GM19452 (cell line): ENCODE measurements at regions not wholly inside any gene's neighbourhood (a gene's known extent, or its start where the extent isn't known, plus 50 kb on each side); places are given as distances from the start of the nearest gene placed in this dataset.

Source experiments
- ATAC-seq: cut with Tn5 transposase; IDR thresholded peaks from one replicate; pipeline ENCODE4 v1.9.1; 2021; ENCODE audit not compliant: unreplicated experiment

DNA sequence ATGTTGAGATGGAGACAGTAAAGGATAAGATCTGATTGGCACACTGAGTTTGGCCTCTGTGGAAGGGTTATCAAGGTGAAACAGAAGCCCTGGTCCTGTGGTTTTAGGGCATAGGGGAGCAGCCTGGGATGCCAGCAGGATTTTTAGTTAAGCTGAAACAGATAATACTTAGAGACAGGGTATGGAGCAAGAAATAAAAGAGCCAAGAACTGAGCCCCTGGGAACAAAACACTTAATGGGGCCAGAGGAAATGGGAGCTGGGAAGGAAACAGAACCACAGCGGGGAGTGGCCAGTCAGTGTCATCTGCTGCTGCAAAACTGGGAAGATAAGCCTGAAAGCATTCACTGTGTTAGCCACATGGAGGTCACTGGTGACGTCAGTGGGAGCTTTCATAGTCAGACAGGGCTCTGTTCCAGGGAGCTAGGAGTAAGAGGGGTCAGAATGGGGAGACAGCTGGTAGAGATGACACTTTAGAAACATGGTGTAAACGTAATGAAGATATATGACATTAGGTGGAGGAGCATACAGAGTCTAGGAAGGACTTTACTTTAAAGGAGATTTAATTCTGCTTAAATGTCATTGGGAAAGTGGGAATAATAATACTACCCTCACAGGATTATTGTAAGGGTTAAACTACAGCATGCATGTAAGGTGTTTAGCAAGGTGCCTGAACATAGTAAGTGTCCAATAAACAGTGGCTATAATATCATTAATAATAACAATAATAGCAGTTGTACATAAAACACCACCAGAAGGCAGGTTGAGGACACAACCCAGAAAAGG is 172.7 kb upstream of the CTNNB1 start:
- ATAC-seq, result no peak

DNA sequence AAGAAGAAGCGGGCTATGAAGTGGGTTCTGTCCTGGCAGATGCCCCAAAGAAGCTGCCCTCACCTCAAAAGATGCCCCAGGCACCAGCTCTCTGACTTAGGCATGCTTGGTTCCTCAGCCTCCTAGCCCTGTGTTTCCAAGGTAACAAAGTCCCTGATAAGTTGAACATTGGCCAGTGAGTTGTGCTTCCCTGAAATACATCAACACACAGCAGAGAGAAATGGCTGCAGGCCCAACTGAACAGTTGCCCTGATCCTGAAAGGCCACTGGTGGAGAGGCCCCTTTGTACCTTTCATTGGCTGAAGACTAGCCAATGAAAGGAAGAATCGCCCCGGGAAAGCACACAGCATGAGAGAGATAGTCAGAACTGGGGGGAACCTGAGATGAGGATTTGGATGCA is 169.9 kb upstream of the CTNNB1 start:
- no peak for ATAC-seq

DNA sequence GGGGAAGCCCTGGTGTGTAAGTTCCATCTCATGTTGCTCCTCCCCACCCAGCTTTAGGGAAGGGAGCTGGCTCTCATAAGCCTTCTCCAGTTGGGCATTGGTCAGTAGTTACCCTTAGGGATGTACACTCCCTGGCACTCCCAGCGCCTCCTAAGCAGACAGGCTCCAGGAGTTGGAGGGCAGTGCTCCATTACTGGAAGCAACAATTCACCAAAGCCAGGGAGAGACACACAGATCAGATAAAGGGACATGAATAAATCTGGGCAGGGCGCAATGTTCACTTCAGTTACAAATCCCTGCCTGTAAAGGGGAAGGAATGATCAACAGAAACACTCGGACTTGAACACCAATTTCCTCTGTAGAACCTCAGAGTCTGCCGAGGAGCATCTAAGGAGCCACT is 169.1 kb upstream of the CTNNB1 start:
- no peak for ATAC-seq

DNA sequence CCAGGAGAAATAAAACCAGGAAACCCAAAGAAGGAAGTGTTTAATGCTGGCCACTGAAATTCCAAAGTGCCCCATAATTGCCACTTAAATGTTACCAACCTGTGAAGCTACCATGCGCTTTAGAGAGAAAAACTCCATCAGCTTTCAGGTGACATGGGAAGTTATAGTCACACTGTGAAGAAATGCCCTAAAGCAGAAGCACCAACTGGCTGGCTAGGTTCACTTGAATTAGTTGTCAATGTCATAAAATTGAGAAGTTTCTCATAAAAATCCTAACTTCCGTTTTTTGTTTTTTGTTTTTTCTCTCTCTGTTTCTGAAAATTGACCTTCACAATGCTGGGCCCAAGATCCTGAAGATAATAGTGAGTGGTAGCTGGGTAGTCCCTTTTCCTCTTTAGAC is 167.9 kb upstream of the CTNNB1 start:
- ATAC-seq, result no peak

DNA sequence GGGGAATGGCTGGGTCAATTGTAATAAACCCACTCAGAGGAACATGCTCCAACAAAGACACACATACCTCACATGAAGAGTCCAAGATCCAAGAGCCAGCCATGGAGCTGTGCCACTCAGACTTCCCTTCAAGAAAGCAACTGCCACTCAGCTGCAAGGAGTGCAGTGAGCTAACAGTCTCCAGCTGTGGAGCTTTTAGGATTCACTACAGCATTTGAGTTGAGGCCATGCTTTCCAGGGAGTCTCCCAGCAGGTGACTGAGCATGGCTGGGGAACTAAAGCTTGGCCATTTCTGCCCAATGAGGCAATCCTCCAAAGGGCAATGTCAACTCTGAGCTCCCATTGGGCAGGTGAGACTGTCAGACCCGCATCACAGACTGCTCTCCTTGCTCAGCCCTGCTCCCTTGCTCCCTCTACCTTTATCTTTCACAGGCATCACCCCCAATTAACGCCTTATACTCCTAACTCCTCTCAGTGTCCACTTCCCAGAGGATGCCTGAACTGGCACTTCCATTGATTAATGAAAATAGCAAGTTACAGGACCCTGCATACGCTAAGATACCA is 165.3 kb upstream of the CTNNB1 start:
- no peak for ATAC-seq

DNA sequence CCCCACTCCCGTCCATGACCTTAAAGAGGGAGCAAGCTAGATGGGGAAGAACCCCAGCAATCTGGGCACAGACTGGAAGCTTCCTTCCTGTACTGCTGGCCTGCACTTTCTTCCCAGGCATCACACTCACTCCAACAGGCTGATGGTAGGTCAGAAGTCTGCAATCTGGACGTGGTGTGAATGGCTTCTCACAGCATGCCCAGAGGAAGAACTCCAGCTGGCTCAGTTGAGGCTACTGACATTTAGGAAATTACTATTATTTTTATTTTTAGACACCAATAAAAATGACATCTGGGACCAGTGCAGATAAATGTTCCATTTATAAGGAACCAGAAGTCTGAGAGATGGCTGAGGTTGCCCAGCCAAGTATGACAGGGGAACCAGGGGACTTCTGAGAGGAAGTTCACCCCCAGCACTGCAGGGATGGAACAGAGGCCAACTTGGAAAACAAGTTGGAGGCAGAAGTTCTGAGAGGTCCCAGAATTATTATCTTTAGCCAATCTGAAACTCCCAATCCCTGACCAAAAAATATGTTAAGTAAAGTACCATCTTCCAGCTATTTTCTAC is 163.8 kb upstream of the CTNNB1 start:
- ATAC-seq, result no peak

DNA sequence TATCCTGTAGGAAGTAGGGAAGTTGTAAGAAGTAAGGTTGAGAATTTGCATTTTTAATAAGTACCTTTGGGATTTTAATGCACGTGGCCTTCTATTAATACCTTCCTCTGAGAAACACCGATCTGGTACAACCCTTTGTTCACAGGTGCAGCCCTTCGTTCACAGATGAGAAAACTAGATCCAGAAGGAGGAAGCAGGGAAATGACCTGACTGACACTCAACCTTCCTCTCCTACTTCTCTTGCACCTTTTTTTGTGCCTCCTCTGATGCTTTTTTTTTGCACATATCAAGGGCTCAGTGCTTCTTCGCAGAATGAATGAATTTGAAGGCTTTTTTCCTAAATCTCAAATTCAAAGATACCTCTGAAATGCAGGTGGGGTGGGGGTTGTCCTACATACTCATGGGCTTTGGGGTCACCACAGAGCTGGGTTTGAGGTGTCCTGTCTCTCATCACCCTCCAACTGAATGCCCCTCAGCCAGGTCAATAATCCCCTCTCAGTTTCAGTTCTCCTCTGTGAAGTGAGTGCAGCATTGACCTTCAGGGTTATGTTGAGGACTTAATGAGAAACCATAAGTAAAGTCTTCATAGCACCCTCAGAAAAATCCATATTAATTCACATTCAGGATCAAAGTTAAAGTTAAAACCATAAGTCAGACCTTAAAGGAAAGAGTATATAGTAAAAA is 161.5 kb upstream of the CTNNB1 start:
- no peak for ATAC-seq

DNA sequence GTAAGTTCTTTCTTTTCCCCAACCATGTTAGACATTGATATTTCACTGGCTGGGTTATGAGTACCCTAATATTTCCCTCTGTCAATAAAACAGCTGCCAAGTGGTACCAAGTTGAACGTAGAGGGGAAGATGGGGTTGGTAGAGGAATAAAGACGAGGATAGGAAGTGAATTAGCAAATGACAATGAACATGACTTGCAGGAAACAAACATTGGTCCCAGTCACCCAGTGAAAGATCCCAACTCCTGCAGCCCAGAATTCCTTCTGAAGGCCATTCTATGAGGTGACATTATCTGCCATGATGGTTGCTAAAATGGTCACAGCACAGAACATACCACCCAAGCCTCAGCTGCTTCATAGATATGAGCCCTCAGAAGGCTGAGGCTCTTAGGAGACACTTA is 159.0 kb upstream of the CTNNB1 start:
- no peak for ATAC-seq

DNA sequence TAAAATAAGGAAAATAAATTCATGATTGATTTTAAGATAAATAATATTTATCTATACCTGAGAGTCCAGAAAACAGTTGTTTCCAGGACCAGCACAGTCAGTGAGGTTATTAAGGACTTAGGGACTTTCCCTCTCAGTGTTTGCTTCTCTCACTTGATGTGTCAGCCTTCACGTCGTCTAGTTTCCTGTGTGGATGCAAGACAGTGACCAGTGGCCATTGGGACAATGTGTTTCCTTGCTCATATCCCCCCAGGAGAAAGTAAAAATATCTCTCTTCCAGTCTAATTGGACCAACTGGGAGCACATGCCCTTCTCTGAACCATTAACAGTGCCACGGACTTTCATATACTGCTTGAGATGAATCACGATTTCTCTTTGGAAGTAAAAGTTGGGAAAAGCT is 157.8 kb upstream of the CTNNB1 start:
- ATAC-seq, result no peak

DNA sequence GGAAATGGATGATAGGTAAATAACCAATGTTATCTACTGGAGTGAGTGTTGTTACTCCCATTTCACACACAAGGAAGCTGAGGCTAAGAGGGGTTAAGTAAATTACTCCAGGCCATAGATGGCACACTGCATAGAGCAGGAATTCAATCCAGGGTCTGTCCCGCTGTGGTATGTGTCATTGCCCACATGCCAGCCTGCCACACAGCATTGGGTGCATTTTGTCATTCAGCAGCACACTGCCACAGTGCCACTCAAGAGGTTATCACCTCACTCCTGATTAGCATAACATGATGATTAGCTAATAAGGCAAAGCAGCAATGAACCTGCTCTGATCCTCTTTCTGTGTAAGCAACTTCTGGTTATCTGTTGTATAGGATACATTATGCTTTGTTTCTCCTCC is 157.4 kb upstream of the CTNNB1 start:
- ATAC-seq, result no peak

DNA sequence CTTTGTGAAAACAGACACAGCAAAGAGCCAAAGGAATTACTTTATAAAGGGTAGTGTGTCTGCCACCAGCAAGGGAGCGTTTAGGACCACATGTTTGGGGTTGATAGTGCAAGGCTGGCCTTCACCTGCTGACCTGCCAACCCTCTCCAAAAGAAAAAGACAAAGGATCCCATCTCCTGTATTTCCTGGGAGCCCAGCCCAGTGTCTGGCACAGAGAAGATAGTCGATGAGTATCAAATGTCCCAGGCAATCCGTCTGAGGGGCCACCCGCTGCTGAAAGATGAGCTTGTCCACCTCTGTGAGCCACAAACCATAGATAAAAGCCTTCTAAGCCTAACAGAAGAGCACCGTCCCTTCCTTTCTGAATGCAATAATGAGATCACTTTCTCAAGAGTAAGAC is 154.8 kb upstream of the CTNNB1 start:
- ATAC-seq, result no peak

DNA sequence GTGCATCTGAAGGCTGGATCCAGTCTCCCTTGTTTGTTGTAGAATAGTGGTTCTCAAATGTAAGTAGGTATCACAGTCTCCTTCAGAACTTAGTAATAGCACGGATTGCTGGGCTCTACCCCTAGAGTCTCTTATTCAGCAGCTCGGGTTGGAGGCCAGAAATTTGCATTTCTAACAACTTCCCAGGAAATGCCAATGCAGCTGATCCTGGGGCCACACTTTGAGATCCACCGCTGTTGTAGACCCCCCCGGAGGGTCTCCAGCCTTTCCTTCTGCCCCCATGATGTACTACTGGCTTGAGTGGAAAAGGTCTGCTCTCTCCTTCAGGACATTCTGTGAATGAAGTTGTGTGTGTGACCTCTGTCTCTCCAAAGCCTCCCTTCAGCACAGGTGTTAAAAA is 153.8 kb upstream of the CTNNB1 start:
- no peak for ATAC-seq

DNA sequence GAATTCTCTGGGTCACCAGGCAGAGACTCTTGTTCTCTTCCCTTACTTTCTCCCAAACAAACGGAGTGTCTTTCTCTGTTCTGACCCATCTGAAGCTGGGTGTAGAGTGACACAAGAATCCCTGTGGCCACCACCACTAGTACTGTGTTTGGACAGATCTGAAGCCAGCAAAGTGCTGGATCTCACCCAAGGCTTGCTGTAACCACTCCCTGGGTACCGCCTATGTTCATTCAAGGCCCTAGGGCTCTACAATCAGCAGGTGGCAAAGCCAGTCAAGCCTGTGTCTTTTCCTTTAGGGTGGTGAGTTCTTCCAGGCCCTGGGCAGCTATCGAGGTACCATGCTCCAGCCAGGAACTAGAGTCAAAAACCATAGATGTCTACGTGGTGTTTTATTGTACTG is 149.2 kb upstream of the CTNNB1 start:
- no peak for ATAC-seq

DNA sequence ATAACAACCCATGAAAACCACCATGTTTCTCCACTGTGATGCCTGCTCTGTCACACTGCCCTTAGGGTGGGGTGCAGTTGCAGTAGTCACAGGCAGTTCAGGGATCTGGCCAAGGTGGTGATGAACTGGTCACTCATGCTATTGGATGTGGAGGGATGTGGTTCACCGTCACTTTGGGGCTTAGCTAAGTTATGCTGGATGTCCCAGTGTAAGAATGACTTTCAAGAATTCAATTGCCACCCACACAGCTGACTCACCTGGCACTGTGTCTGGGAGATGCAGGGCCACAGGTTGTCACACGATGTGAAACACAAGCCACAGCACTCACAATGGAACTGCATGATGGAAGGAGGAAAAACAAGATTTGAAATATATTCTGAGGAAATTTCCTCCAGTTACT is 146.1 kb upstream of the CTNNB1 start:
- ATAC-seq, result no peak

DNA sequence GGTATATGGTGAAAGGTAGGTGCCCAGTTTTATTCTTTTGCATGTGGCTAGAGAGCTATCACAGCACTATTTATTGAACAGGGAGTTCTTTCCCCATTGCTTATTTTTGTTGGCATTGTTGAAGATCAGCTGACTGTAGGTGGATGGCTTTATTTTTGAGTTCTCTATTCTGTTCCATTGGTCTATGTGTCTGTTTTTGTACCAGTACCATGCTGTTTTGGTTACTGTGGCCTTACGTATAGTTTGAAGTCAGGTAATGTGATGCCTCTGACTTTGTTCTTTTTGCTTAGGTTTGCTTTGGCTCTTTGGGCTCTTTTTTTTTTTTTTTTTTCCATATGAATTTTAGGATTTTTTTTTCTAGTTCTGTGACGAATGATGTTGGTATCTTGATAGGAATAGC is 139.2 kb upstream of the CTNNB1 start:
- no peak for ATAC-seq

DNA sequence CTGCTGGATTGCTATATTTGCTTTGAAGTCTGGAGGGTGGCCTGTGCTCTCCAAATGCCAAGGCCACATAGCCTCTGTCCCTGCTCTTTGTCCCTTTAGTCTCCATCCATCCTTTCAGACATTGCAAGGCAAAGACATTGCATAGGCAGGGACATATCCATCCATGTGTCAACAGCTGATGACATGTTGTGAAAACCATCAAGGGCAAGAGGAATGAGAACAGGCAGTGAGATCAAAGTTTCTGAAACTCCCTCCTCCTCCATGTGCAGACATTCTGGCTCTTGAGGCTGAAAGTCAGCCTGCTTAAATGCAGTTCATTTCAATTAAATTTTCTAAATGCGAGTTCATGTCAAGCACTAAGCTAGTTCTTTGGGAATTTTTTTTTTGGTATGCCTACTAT is 135.2 kb upstream of the CTNNB1 start:
- ATAC-seq, result no peak

DNA sequence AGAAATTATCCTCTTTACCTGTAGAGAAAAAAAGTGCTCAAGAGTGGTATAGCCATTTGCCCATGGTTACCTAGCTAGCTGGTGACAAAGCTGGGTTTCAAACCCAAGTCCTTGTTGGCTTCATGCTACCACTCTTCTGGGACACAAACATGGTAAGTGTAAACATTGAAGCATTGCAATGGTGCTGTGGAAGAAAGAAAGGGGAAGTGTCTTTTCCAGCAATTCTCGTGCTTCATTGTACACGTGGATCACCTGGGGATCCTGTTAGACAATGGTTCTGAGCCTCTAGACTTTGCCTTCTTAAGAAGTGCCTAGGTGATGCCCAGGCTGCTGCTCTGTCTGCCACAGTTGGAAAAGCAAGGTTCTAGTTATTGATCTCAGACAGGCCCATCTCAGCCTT is 134.8 kb upstream of the CTNNB1 start:
- ATAC-seq, result no peak

DNA sequence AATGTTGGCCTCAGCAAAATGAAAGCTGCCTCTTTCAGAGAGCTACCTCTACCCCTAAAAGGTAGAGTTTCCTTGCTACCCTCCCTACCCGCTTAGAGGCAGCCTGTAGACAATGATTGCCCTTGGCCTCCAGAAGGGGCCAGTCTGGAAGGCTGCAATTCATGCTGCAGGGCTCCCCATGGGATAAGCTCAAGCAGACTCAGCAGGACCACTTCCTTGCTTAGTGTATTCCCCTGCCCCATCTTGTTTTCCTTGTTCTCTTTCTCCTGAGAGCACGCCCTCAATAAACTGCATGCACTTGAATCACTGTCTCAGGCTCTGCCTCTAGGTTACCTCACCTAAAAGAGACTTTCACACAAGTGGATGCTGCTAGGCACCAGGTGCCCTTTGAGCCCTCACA is 134.0 kb upstream of the CTNNB1 start:
- no peak for ATAC-seq

DNA sequence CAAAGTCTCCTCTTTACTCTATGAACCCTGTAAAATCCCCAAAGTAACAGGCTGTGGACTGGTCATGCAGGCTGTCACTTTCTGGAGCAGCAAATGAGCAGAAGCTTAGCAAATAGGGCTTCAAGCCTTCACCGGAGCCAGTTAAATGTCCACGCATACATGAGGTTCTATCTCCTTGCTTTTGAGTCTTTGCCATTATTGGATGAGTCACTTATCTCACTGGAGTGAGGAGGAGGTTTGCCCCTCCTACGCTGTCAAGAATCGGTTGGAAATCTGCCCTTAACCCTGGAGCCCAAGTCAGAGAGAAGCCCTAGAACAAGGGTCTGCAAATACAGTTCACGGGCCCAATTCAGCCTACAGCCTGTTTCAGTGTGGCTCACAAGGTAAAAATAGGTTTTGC is 126.1 kb upstream of the CTNNB1 start:
- ATAC-seq, result no peak

DNA sequence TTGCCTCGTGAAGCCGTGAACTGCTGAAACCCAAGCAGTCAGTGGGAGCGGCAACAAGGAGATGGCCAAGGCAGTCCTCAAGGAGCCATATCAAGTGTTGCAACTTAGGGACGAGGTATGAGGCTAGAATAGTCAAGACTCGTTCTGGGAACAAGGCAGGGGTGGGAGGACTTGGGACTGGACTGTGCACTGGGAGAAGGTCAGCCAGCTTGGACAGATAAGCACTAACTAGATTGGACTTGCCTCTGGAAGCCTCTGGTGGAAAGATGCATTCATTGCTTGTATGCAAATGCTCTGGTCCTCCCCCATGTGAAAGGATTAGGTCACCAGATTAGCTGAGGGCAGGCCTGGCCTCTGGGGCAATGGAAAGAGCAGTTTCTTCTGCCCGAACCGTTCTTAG is 123.3 kb upstream of the CTNNB1 start:
- ATAC-seq, result no peak

DNA sequence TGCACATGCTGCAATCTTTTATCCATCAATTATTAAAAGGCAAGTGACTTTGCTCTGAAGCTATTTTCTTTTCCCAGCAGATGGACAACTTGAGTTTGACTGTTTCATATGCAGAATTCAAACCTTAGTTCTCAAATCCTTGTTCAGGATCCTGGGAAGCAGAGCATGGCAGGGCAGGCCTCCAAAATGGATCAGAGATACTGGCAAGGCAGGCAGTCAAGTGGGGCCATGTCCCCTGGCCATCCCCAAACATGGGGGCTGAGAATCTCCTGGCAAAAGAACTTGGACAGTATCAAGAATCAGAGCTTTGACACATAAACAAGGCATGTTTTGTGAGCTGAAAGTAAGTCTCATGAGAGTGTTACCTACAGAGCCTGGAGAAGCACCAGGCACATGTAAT is 122.9 kb upstream of the CTNNB1 start:
- ATAC-seq, result no peak

DNA sequence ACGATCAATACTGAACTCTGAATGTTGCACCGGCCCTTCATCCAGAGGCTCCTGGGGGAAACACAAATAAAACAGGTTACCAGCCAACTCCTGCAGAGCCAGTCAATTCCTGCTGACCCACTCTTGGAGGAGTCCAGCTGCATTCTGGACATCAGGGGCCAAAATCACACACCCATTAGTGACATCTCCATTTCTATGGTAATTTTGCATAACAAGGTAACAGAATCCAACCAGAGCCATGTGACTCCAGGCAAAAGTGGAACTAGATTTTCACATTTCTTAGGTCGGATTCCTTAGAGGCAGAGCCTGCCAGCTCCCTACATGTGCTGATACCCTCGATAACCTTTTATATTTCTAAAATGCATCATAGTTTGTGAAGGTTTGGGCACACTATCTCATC is 119.2 kb upstream of the CTNNB1 start:
- ATAC-seq, result no peak
